ENCODE measurements at regions not wholly inside any gene's neighbourhood (a gene's known extent, or its start where the extent isn't known, plus 50 kb on each side); places are given as distances from the start of the nearest gene placed in this dataset.
"Not testable (repeated sequence)": the region's sequence is repeated elsewhere in the genome, so short reads cannot be mapped to it uniquely, and the experiment has no call there.

- DNase-seq, result no peak
Observed at GRCh38 chr5:39674209-39675082, 249.7 kb upstream of the DAB2 start.

- DNase-seq, result no peak
Observed at GRCh38 chr5:39671561-39671961, 246.8 kb upstream of the DAB2 start.

- no peak for DNase-seq
Observed at GRCh38 chr5:39670955-39671354, 246.2 kb upstream of the DAB2 start.

GRCh38 chr5:39670391-39670790 lies 245.6 kb upstream of the DAB2 start:
- no peak for DNase-seq

GRCh38 chr5:39668980-39669379 lies 244.2 kb upstream of the DAB2 start:
- no peak for DNase-seq

GRCh38 chr5:39665328-39665727 lies 240.5 kb upstream of the DAB2 start:
- no peak for DNase-seq

- no peak for DNase-seq
Observed at GRCh38 chr5:39662945-39663344, 238.2 kb upstream of the DAB2 start.

GRCh38 chr5:39661026-39661779 lies 236.4 kb upstream of the DAB2 start:
- DNase-seq, result no peak

- no peak for DNase-seq
Observed at GRCh38 chr5:39660020-39660419, 235.2 kb upstream of the DAB2 start.

GRCh38 chr5:39658866-39659265 lies 234.1 kb upstream of the DAB2 start:
- no peak for DNase-seq

- no peak for DNase-seq
Observed at GRCh38 chr5:39657943-39658342, 233.2 kb upstream of the DAB2 start.

GRCh38 chr5:39656600-39656999 lies 231.8 kb upstream of the DAB2 start:
- no peak for DNase-seq

GRCh38 chr5:39654715-39655114 lies 229.9 kb upstream of the DAB2 start:
- DNase-seq, result no peak

- not testable (repeated sequence) for DNase-seq
Observed at GRCh38 chr5:39652481-39652880, 227.7 kb upstream of the DAB2 start.

GRCh38 chr5:39652036-39652435 lies 227.3 kb upstream of the DAB2 start:
- no peak for DNase-seq

- no peak for DNase-seq
Observed at GRCh38 chr5:39650008-39650762, 225.4 kb upstream of the DAB2 start.

GRCh38 chr5:39648848-39649227 lies 224.1 kb upstream of the DAB2 start:
- DNase-seq, result no peak

GRCh38 chr5:39648085-39648847 lies 223.5 kb upstream of the DAB2 start:
- DNase-seq, result no peak

- DNase-seq, result no peak
Observed at GRCh38 chr5:39640552-39640951, 215.8 kb upstream of the DAB2 start.

GRCh38 chr5:39639618-39640089 lies 214.9 kb upstream of the DAB2 start:
- DNase-seq, result no peak

GRCh38 chr5:39638813-39639212 lies 214.0 kb upstream of the DAB2 start:
- DNase-seq, result no peak

- DNase-seq, result no peak
Observed at GRCh38 chr5:39633057-39633456, 208.3 kb upstream of the DAB2 start.

- DNase-seq, result no peak
Observed at GRCh38 chr5:39631958-39632357, 207.2 kb upstream of the DAB2 start.
